Stimulated activated CD8-positive, alpha-beta memory T cell treated with anti-CD3 and anti-CD28 coated beads, Interleukin-7, amount 100 ng/mL, for 4 hours (primary cell): ENCODE measurements at regions not wholly inside any gene's neighbourhood (a gene's known extent, or its start where the extent isn't known, plus 50 kb on each side); places are given as distances from the start of the nearest gene placed in this dataset.

Source experiments
- DNase-seq, 2 donors: peaks; one replicate each; pipeline ENCODE4 v3.0.0-alpha.2; 2020; ENCODE audit warnings: low read depth in 2 of 2

- DNase-seq = no peak
Observed at GRCh38 chr6:44062771-44063560, 64.3 kb downstream of the MRPL14 start.

DNA sequence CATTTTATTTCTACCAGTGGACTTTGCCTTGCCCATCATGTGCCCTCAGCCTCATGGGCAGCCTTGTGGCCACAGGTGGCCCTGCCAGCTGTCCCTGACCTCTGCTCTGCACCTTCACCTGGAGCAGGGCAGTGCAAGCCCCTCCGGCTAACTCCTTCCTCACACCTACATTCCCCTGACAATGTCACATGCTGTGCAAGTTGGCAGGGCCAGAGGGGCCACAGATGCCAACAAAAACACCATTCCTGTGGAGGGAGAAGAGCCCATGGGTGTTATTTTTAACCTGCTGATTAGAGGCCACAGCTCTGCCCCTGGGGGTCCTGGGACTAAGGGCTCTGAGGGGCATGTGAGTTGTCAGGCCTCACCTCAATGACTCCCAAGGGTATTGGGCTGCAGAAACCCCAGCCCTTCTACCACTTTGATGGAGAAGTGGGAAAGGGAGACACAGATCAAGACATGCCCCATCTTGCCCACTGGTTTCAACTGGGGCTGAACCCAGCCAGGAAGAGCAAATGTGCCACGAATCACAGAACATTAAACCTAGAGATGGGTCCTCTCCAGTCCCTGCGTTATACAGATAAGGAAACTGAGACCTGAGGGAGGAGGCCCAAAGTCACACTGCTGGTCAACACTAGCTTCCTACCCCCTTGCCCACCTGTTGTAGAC lies 65.0 kb downstream of the MRPL14 start:
- no peak for DNase-seq

DNA sequence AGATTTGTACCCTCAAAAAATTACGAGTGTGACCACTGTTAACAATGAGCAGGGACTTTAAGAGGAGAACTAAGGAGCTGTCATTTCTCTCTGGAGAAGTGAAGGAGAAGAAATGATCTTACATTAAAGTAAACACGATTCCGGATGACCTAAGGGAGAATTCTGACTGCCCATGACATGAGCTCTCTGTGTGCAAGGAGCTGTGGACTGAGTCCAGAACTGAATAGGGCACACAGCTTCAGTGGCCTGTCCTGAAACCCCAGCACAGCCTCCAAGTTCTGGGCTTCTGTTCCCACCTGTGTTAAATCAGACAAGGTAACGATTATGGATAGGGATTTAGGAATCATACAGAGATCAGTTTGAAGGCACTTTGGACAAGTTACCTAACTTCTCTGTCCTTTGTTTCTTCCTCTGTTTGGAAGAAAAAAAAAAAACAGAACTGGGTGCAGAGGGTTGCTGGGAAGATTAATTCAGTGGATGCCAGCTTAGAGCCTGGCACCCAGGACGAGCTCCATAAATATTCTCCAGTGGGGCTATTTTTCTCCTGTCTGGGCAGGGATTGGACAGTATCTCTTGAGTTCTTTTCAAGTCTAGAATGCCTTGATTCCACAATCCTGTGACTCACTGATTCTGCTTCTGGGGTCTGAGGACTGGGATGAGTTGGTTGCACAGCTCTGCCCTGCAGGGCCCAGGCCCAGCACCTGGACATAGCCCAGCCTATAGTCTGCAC lies 65.7 kb downstream of the MRPL14 start:
- DNase-seq = no peak

DNA sequence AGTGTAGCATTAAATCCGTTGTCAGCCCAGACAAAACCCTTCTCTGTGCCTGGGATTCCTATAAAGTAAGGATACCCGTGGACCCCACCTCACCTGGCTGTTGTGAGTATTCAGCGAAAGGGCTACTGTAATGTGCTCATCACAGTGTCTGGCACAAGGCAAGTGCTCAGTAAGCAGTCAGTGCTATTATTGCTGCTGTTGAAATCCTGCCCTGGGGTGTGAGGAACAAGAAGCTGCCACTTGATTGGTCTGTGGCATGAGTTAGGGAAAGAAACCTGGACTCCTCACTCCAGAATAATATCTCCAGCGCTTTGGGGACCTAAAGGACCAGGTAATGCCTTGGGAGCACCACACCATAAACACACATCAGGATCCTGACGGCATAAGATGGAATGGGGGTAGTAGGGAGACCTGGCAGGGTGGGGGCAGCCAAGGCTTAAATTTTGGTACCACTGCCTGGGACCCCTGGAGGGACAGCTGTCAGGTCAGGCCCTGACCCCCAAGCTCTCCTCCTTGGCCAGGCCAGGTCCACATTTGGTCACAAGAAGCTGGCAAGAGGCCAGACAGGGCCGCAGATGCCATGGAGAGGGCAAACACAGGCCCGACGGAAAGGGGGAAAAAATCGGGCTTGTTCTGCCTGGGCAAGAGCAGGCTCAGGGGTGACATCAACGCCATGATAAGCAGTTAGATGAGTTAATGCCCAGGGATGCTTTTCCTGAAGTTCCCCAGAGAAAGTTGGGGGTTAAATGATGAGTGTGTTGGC lies 66.5 kb downstream of the MRPL14 start:
- no peak for DNase-seq

GRCh38 chr6:44059359-44060346 lies 67.6 kb downstream of the MRPL14 start:
- no peak for DNase-seq

- no peak for DNase-seq
Observed at GRCh38 chr6:44058617-44059358, 68.5 kb downstream of the MRPL14 start.

GRCh38 chr6:44057931-44058616 lies 69.2 kb downstream of the MRPL14 start:
- no peak for DNase-seq

DNA sequence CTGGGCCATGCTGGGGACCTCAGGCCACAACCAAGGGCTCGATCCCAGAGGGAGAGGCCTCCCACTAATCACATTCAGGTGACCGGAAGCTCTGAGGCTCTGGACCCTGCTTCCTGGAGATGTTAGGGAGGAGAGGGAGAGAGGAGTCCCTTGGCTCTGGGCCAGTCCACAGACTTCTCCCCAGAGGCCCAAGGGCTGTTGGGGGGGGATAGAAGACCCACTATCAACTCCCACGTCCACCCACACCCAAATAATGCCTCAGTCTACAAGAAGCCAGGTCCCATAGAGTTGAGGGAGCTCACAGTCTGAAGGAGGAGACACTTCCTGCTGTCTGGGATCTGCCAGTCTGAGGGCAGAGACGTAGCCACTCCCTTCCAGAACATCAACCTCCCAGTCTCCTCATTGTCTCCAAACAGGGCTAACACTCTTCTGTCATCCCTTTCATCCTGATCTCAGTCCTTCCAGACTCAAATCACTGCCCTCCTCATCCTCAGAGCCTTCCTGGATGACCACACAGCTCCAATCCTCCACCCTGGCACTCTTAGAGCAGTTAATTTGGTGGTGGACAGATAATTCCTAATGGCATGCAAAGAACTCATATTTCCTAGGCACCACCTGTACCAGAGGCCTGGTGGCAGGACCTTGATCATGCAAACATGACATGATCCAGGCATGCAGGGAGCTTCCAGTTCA lies 69.9 kb downstream of the MRPL14 start:
- DNase-seq = no peak

- no peak for DNase-seq
Observed at GRCh38 chr6:44056392-44057237, 70.6 kb downstream of the MRPL14 start.

- no peak for DNase-seq
Observed at GRCh38 chr6:44054721-44055559, 72.3 kb downstream of the MRPL14 start.

- DNase-seq = no peak
Observed at GRCh38 chr6:44053760-44054556, 73.3 kb downstream of the MRPL14 start.

DNA sequence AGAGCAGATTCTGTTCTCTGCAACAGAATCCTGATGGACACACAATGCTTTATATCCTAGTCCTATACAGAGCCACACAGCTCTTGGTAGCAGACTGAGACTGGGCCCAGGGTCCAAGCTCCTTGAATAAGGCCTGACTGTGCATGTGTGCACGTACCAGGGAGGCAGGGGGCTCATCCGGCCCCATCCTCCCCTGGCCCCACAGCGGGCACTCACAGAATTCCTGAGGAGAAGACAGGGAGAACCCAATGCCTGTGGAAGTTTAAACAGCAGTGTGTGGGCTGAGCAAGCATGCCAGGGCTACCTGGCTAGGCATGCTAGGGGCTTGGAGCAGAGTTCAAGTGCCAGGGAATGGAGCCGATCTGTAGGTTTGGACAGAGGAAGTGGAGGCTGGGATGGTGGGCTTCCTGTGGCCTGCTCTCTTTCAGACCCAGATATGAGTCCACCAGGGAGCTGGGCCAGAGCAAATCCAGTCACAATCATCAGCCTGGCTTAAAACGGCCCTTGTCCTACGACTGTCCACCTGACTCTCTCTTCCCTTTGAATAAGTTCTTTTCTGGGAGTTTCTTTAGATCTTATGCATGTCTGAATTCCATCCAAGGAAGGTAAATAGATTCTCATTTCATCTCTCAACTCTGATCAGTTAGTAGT lies 74.0 kb downstream of the MRPL14 start:
- no peak for DNase-seq

- no peak for DNase-seq
Observed at GRCh38 chr6:44052419-44053023, 74.7 kb downstream of the MRPL14 start.

DNA sequence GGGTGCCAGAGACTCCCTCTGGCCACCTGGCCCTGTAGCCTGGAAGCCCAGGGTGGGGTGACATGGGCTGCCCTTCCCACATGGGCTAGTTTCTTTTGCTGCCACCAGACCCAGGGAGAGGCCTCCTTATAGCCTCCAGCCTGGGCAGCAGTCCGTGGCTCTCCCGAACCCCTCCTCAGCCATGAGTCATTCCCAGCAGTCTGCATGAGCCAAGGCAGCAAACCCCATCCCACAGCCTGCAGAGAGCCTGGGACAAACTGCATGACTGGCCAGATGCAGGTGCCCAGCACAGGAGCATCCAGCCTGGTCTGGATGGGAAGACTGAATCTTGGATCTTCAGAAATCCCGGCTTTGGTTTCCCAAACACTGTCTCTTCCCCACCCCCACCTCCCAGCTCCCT lies 75.7 kb downstream of the MRPL14 start:
- no peak for DNase-seq

- DNase-seq = no peak
Observed at GRCh38 chr6:44050872-44051505, 76.3 kb downstream of the MRPL14 start.
